ENCODE measurements at regions not wholly inside any gene's neighbourhood (a gene's known extent, or its start where the extent isn't known, plus 50 kb on each side); places are given as distances from the start of the nearest gene placed in this dataset.

DNA sequence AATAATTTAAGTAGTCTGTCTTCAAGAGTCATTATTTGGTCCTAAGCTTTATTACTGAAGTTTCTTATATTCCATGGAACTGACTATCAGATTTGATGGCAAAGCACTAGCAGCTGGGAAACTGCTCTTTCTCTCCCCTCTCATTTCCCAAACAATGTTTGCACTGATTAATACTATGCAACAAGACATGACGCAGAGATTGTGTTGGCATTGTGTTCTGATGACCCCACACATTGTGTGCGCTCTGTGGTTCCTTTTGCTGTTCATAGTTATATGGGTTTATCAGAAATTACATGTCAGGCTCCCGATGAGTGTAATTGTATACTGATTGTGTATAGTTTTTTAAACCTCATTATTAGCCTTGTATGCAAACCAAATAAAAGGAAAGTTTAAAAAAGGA, 331.6 kb upstream of the FANCL start:
- TF ChIP-seq EZH2 (IDR thresholded peaks at IDR 0.05; ENCODE audit: borderline replicate concordance, insufficient read depth, low read depth, low read length, poor library complexity, severe bottlenecking) = no peak
- TF ChIP-seq, protein P1, sequence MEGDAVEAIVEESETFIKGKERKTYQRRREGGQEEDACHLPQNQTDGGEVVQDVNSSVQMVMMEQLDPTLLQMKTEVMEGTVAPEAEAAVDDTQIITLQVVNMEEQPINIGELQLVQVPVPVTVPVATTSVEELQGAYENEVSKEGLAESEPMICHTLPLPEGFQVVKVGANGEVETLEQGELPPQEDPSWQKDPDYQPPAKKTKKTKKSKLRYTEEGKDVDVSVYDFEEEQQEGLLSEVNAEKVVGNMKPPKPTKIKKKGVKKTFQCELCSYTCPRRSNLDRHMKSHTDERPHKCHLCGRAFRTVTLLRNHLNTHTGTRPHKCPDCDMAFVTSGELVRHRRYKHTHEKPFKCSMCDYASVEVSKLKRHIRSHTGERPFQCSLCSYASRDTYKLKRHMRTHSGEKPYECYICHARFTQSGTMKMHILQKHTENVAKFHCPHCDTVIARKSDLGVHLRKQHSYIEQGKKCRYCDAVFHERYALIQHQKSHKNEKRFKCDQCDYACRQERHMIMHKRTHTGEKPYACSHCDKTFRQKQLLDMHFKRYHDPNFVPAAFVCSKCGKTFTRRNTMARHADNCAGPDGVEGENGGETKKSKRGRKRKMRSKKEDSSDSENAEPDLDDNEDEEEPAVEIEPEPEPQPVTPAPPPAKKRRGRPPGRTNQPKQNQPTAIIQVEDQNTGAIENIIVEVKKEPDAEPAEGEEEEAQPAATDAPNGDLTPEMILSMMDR (IDR thresholded peaks at IDR 0.05) = no peak
- POLR2A ChIA-PET = no interaction called here
- no peaks in the 10 kb centered on the region for H3K36me3 ChIP-seq (replicated peaks in 1 of 2; ENCODE audit: control extremely low read depth in 1 of 2, control insufficient read depth in 1 of 2, extremely low read depth in 1 of 2, insufficient read depth in 2 of 2, low read length in 1 of 2)
- H3K79me2 ChIP-seq (ENCODE audit: control insufficient read depth, insufficient read depth, low read length) = no peaks in the 10 kb centered on the region
- no peak for ATAC-seq (ENCODE audit: low read depth)
- H3K4me1 ChIP-seq (ENCODE audit: control insufficient read depth in 2 of 2, insufficient read depth in 2 of 2, low read length in 2 of 2) = peaks cover 3 to 4% of the 10 kb centered on the region in 2 donors
- H3K27me3 Mint-ChIP-seq = peaks cover 6% of the 10 kb centered on the region
- H3K4me3 Mint-ChIP-seq = no peak overlapping the region
- H3K4me1 Mint-ChIP-seq = peaks cover 10% of the 10 kb centered on the region
- H3K9me3 ChIP-seq (ENCODE audit: control extremely low read depth in 1 of 3, control insufficient read depth in 2 of 3, insufficient read depth in 1 of 3, low read length in 2 of 3) = no peaks in the 10 kb centered on the region
- no CpG with 5 or more reads among the region's 3 CpGs for whole genome bisulfite sequencing (ENCODE audit: insufficient coverage)
- H3K4me2 ChIP-seq (replicated peaks; ENCODE audit: low read depth, low read length, poor library complexity, severe bottlenecking) = no peak overlapping the region
- H4K20me1 ChIP-seq (ENCODE audit: control insufficient read depth, insufficient read depth, low read length, poor library complexity, severe bottlenecking) = no peaks in the 10 kb centered on the region
- no peak overlapping the region for H3K4me3 ChIP-seq (ENCODE audit: control extremely low read depth in 1 of 5, extremely low read depth in 1 of 5, insufficient read depth in 1 of 5, low read depth in 2 of 5, low read length in 4 of 5)
- intact Hi-C loops (cut with micrococcal nuclease) = no loop called here
- H3K27ac ChIP-seq (ENCODE audit: low read length in 2 of 2) = no peak overlapping the region
- H3K27ac Mint-ChIP-seq = no peak overlapping the region
- no peak for DNase-seq
- H2AFZ ChIP-seq (ENCODE audit: insufficient read depth, low read depth, low read length, poor library complexity, severe bottlenecking) = no peak overlapping the region
- no peak overlapping the region for H3K9ac ChIP-seq (ENCODE audit: low read length)
- CTCF ChIA-PET = interaction anchor here (1.4 kb wide), 1 partner anchor 19 kb away, joined by 4 read pairs; no protein-coding TSS in a partner anchor
- H3K9me3 Mint-ChIP-seq (ENCODE audit: insufficient read depth) = no peaks in the 10 kb centered on the region
- H3K27me3 ChIP-seq (replicated peaks in 1 of 4; ENCODE audit: control extremely low read depth in 1 of 4, control insufficient read depth in 3 of 4, insufficient read depth in 4 of 4, low read length in 3 of 4) = no peaks in the 10 kb centered on the region

DNA sequence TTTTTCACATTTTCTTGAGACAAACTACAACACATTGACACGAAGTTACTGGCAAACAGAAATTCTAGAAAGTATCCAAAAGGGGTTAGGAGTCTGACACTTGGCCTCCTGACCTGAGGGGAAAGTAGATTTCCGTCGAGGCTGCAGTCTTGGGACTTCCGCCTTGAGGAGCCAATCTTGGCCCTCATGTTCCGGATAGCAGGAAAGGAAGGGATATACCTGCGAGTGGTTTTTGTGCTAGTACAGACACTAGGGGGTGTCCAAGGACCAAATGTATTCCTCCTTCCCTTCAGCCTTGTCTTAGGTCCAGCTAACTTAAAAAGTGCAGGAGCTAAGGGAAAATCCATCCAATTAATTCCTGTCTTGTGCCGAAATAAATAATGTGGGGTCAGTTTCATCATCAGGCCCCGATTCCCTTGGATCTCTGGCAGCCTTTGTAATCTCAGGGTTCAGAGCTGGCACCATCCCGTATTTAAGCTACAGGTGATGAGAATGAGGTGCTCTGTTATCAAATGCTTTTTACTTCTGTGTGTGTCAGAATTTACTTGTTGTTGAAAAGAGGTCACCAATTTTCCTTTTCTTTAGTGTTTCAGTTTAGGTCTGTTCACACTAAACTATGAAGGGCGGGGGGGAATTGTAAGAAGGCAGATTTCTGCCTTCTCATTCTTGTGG, 330.2 kb upstream of the FANCL start:
- H3K4me3 ChIP-seq (ENCODE audit: control extremely low read depth in 1 of 5, extremely low read depth in 1 of 5, insufficient read depth in 1 of 5, low read depth in 2 of 5, low read length in 4 of 5) = no peak overlapping the region
- H4K20me1 ChIP-seq (ENCODE audit: control insufficient read depth, insufficient read depth, low read length, poor library complexity, severe bottlenecking) = no peaks in the 10 kb centered on the region
- ATAC-seq (ENCODE audit: low read depth) = peak; percentile 57
- H3K27ac ChIP-seq (ENCODE audit: low read length in 2 of 2) = no peak overlapping the region
- peak overlapping the region; percentile 22 for H3K9ac ChIP-seq (ENCODE audit: low read length)
- H3K4me1 Mint-ChIP-seq = peaks cover 10% of the 10 kb centered on the region
- ChIA-PET CTCF (interaction anchor here (0.7 to 1.4 kb wide), 7 partner anchors 14 to 1996 kb away, joined by 3 to 4 read pairs (median 3); no protein-coding TSS in a partner anchor), POLR2A (no interaction called here)
- H3K79me2 ChIP-seq (ENCODE audit: control insufficient read depth, insufficient read depth, low read length) = no peaks in the 10 kb centered on the region
- peak overlapping the region; percentile 43 for H3K4me2 ChIP-seq (replicated peaks; ENCODE audit: low read depth, low read length, poor library complexity, severe bottlenecking)
- no peaks in the 10 kb centered on the region for H3K36me3 ChIP-seq (replicated peaks in 1 of 2; ENCODE audit: control extremely low read depth in 1 of 2, control insufficient read depth in 1 of 2, extremely low read depth in 1 of 2, insufficient read depth in 2 of 2, low read length in 1 of 2)
- H3K4me1 ChIP-seq (ENCODE audit: control insufficient read depth in 2 of 2, insufficient read depth in 2 of 2, low read length in 2 of 2) = peaks cover 3 to 4% of the 10 kb centered on the region in 2 donors
- no peaks in the 10 kb centered on the region for H3K27me3 ChIP-seq (replicated peaks in 1 of 4; ENCODE audit: control extremely low read depth in 1 of 4, control insufficient read depth in 3 of 4, insufficient read depth in 4 of 4, low read length in 3 of 4)
- H3K4me3 Mint-ChIP-seq = no peak overlapping the region
- H3K27me3 Mint-ChIP-seq = peaks cover 3% of the 10 kb centered on the region
- H3K27ac Mint-ChIP-seq = no peak overlapping the region
- peak overlapping the region; percentile 61 for H2AFZ ChIP-seq (ENCODE audit: insufficient read depth, low read depth, low read length, poor library complexity, severe bottlenecking)
- no peak for TF ChIP-seq EZH2 (IDR thresholded peaks at IDR 0.05; ENCODE audit: borderline replicate concordance, insufficient read depth, low read depth, low read length, poor library complexity, severe bottlenecking)
- TF ChIP-seq, protein P1 (IDR thresholded peaks at IDR 0.05) = peak; percentile 51
- no peaks in the 10 kb centered on the region for H3K9me3 Mint-ChIP-seq (ENCODE audit: insufficient read depth)
- 3% methylated on average over 5 of the region's 10 CpGs for WGBS (ENCODE audit: insufficient coverage)
- no peaks in the 10 kb centered on the region for H3K9me3 ChIP-seq (ENCODE audit: control extremely low read depth in 1 of 3, control insufficient read depth in 2 of 3, insufficient read depth in 1 of 3, low read length in 2 of 3)
- intact Hi-C loops (cut with micrococcal nuclease) = no loop called here
- peak; percentile 44 for DNase-seq
